ENCODE measurements at regions not wholly inside any gene's neighbourhood (a gene's known extent, or its start where the extent isn't known, plus 50 kb on each side); places are given as distances from the start of the nearest gene placed in this dataset.

DNA sequence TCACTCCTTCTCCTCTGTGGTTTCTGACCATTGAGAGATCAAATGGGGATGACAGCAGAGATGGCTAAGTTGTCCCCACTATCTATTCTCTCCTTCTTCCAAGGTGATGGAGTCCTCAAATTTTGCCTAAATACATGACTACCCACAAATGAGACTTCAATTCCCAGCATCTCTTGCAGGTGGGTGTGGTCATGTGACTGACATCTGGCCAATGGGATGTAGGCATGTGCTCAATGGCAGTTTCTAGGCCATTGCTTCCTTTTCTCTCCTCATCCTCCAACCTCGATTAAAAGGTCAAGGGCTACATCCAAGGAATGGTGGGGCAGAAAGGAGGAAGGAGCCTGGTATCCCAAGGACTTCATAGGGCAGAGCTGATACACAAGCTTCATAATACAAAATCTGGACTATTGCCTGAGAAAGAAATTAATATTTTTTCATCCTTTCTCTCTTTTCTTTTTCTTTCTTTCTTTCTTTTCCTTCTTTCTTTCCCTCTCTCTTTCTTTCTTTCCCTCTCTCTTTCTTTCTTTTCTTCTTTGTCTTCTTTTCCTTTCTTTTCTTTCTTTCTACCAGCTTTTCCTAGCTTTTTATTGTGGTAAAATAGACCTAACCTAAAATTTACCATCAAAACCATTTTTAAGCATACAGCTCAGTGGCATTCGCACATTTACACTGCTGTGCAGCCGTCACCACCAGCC, 100.9 kb upstream of the PRB2 start:
- Mint-ChIP-seq H3K27ac (no peak overlapping the region), H3K4me1 (peaks cover 8 to 10% of the 10 kb centered on the region in 2 experiments), H3K4me3 (no peak overlapping the region), H3K36me3 (ENCODE audit: insufficient read depth in 1 of 3, low read depth in 3 of 3) (no peaks in the 10 kb centered on the region), H3K9me3 (no peaks in the 10 kb centered on the region; a peak in 2 of 5 replicates), H3K27me3 (ENCODE audit: low read depth) (peaks cover 40% of the 10 kb centered on the region)
- no peaks in the 10 kb centered on the region for H4K20me1 ChIP-seq (ENCODE audit: control insufficient read depth, insufficient read depth, insufficient read length)
- H3K23me2 ChIP-seq (ENCODE audit: insufficient read length, low read depth, low read length, poor library complexity, severe bottlenecking): no peaks in the 10 kb centered on the region
- H3K9me3 ChIP-seq (ENCODE audit: control insufficient read depth, low read depth, low read length): no peaks in the 10 kb centered on the region
- no peaks in the 10 kb centered on the region; the same call in 1 of the 2 replicates for H3K27me3 ChIP-seq (ENCODE audit: insufficient read depth, low read length)
- WGBS (ENCODE audit: extremely low coverage, insufficient read length, low lambda C conversion rate): no CpG with 5 or more reads among the region's 3 CpGs
- H3K79me1 ChIP-seq (ENCODE audit: insufficient read depth, low read depth, low read length, poor library complexity, severe bottlenecking): no peaks in the 10 kb centered on the region
- H3K4ac ChIP-seq (ENCODE audit: low read depth, low read length): no peak overlapping the region
- no peak overlapping the region for H4K91ac ChIP-seq (ENCODE audit: insufficient read length, low read depth, low read length)
- TF ChIP-seq, protein P1, sequence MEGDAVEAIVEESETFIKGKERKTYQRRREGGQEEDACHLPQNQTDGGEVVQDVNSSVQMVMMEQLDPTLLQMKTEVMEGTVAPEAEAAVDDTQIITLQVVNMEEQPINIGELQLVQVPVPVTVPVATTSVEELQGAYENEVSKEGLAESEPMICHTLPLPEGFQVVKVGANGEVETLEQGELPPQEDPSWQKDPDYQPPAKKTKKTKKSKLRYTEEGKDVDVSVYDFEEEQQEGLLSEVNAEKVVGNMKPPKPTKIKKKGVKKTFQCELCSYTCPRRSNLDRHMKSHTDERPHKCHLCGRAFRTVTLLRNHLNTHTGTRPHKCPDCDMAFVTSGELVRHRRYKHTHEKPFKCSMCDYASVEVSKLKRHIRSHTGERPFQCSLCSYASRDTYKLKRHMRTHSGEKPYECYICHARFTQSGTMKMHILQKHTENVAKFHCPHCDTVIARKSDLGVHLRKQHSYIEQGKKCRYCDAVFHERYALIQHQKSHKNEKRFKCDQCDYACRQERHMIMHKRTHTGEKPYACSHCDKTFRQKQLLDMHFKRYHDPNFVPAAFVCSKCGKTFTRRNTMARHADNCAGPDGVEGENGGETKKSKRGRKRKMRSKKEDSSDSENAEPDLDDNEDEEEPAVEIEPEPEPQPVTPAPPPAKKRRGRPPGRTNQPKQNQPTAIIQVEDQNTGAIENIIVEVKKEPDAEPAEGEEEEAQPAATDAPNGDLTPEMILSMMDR (conservative IDR thresholded peaks at IDR 0.05): no peak
- no peaks in the 10 kb centered on the region for H3K79me2 ChIP-seq (ENCODE audit: insufficient read depth, low read length)
- no peak overlapping the region for H3K23ac ChIP-seq (ENCODE audit: insufficient read length, low read depth, low read length)
- no peak overlapping the region for H3K9ac ChIP-seq (ENCODE audit: extremely low read depth, insufficient read length, low read length)
- no peak overlapping the region for H3K56ac ChIP-seq (ENCODE audit: insufficient read length, low read depth, low read length)
- H2BK5ac ChIP-seq (ENCODE audit: insufficient read length, low read length): no peak overlapping the region
- H2BK12ac ChIP-seq (ENCODE audit: insufficient read length, low read depth, low read length): no peak overlapping the region
- H3K4me2 ChIP-seq (ENCODE audit: insufficient read depth, insufficient read length, low read length): no peak overlapping the region
- H2BK120ac ChIP-seq (ENCODE audit: low read depth, low read length, poor library complexity, severe bottlenecking): no peak overlapping the region
- H3K4me1 ChIP-seq (ENCODE audit: insufficient read depth, low read length): no peaks in the 10 kb centered on the region
- no peak overlapping the region for H3K18ac ChIP-seq (ENCODE audit: insufficient read length, low read depth, low read length)
- no peak overlapping the region for H2BK15ac ChIP-seq (ENCODE audit: low read depth, low read length)
- no peak overlapping the region for H3K27ac ChIP-seq (ENCODE audit: insufficient read length, low read depth, low read length)
- H3K14ac ChIP-seq (ENCODE audit: insufficient read depth, low read length): no peak overlapping the region
- no peak overlapping the region for H3T11ph ChIP-seq (ENCODE audit: low read length)
- no peak overlapping the region for H4K5ac ChIP-seq (ENCODE audit: insufficient read length, low read depth, low read length)
- no peak overlapping the region for H4K8ac ChIP-seq (replicated peaks; ENCODE audit: insufficient read length, low read depth, low read length)
- no peak overlapping the region for H2BK20ac ChIP-seq (ENCODE audit: low read depth, low read length, poor library complexity, severe bottlenecking)
- H2AFZ ChIP-seq (ENCODE audit: low read length): no peak overlapping the region
- peak; percentile 40 for DNase-seq
- no peak overlapping the region for H2AK5ac ChIP-seq (ENCODE audit: insufficient read length, low read length)
